A673 (cell line): ENCODE measurements at regions not wholly inside any gene's neighbourhood (a gene's known extent, or its start where the extent isn't known, plus 50 kb on each side); places are given as distances from the start of the nearest gene placed in this dataset.

ENCODE experiments used
- CTCF ChIP-seq: fragments of 300-800, 200-600 bp; sonication (generic); conservative IDR thresholded peaks from 2 replicates; pipeline ENCODE4 v1.5.1; 2017; ENCODE audit warnings: low read depth, mild to moderate bottlenecking, antibody characterized with exemption, low read length, moderate library complexity, mixed read lengths
- EZH2 ChIP-seq: fragments of 200-600 bp; sonication (generic); IDR thresholded peaks from 2 replicates; pipeline ENCODE4 v1.6.1; 2017; ENCODE audit warnings: borderline replicate concordance, low read depth, mild to moderate bottlenecking, mixed read lengths, antibody characterized with exemption, low read length; ENCODE audit not compliant: poor library complexity, severe bottlenecking

- no peak for TF ChIP-seq EZH2
- no peak for TF ChIP-seq CTCF
Measured at GRCh38 chr10:89129911-89130310, 77.2 kb downstream of the CH25H start.
